CD1c-positive myeloid dendritic cell (primary cell): ENCODE measurements at regions not wholly inside any gene's neighbourhood (a gene's known extent, or its start where the extent isn't known, plus 50 kb on each side); places are given as distances from the start of the nearest gene placed in this dataset.

ENCODE experiments used
- DNase-seq: peaks from one replicate; pipeline ENCODE4 v3.0.0-alpha.2; 2016; ENCODE audit errors: extremely low spot score

- no peak for DNase-seq
These were observed 353.9 kb downstream of the BCKDHB start for GRCh38 chr6:80460257-80460865.

GRCh38 chr6:80457439-80457933 is 351.0 kb downstream of the BCKDHB start:
- DNase-seq, result no peak

- DNase-seq, result no peak
These were observed 350.4 kb downstream of the BCKDHB start for GRCh38 chr6:80456724-80457438.

GRCh38 chr6:80454661-80455365 is 348.3 kb downstream of the BCKDHB start:
- DNase-seq, result no peak

GRCh38 chr6:80454197-80454596 is 347.7 kb downstream of the BCKDHB start:
- no peak for DNase-seq

- no peak for DNase-seq
These were observed 343.3 kb downstream of the BCKDHB start for GRCh38 chr6:80449726-80450125.

GRCh38 chr6:80446454-80447045 is 340.1 kb downstream of the BCKDHB start:
- DNase-seq, result no peak

- no peak for DNase-seq
These were observed 339.3 kb downstream of the BCKDHB start for GRCh38 chr6:80445751-80446150.

- no peak for DNase-seq
These were observed 335.9 kb downstream of the BCKDHB start for GRCh38 chr6:80442366-80442765.

GRCh38 chr6:80441131-80441530 is 334.7 kb downstream of the BCKDHB start:
- DNase-seq, result no peak

GRCh38 chr6:80440496-80441115 is 334.1 kb downstream of the BCKDHB start:
- DNase-seq, result no peak

GRCh38 chr6:80439721-80440470 is 333.4 kb downstream of the BCKDHB start:
- DNase-seq, result no peak

- no peak for DNase-seq
These were observed 332.3 kb downstream of the BCKDHB start for GRCh38 chr6:80438772-80439171.

GRCh38 chr6:80437801-80438200 is 331.3 kb downstream of the BCKDHB start:
- DNase-seq, result no peak

GRCh38 chr6:80437221-80437620 is 330.8 kb downstream of the BCKDHB start:
- no peak for DNase-seq

- DNase-seq, result no peak
These were observed 330.2 kb downstream of the BCKDHB start for GRCh38 chr6:80436663-80437062.

GRCh38 chr6:80435457-80435856 is 329.0 kb downstream of the BCKDHB start:
- no peak for DNase-seq

GRCh38 chr6:80434691-80435350 is 328.4 kb downstream of the BCKDHB start:
- no peak for DNase-seq

- DNase-seq, result no peak
These were observed 327.2 kb downstream of the BCKDHB start for GRCh38 chr6:80433673-80434025.

GRCh38 chr6:80433010-80433672 is 326.7 kb downstream of the BCKDHB start:
- no peak for DNase-seq
